ENCODE measurements at regions not wholly inside any gene's neighbourhood (a gene's known extent, or its start where the extent isn't known, plus 50 kb on each side); places are given as distances from the start of the nearest gene placed in this dataset.
"Not testable (repeated sequence)": the region's sequence is repeated elsewhere in the genome, so short reads cannot be mapped to it uniquely, and the experiment has no call there.

DNA sequence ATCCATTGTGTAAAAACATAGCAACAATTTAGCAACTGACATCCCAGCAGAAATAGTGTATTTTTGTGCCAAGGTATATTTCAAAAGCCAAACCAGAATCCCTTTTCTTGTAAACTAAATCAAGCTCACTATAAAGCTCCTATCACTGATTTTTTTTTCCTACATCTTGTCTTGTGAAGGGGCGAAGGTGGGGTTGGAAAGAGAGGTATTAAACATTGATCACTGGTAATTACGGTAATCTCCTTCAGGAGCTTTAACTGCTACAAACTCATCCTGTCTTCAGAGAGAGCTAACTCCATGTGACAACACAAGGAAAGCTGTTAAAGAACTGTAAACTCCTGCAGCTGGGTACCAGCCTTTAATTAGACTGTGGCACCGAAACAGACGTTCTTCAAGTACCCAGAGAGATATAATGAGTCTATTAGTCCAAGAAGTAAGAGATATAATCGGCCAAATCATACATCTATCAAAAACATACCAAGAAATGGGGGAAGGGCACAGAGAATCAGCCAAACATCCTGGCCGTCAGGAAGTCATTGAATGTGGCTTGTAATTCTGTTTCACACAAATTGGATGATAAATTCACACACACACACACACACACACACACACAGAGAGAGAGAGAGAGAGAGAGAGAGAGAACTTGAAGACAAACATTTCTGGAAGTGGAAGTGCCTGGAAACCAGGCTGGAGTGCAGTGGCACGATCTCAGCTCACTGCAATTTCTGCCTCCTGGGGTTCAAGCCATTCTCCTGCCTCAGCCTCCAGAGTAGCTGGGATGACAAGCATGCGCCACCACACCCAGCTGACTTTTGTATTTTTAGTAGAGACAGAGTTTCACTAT lies 111.9 kb upstream of the PPARGC1A start:
- DNase-seq (ENCODE audit: low spot score) = no peak

DNA sequence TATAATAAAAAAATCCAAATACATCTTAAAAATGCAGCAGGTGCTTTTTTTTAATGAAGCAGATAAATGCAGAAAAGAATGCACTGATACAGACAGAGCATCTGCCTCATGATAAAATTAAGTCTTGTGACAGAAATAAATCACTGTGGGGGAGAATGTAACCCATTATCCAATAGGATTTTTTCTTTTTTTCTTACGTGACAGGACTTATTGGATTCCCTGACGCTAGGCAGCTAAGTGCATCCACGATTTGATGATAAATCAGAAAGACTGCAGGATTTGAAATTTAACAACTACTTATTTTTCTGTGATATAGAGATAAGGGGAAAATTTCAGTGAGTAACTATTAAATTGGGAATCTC lies 110.6 kb upstream of the PPARGC1A start:
- no peak for DNase-seq (ENCODE audit: low spot score)

GRCh38 chr4:23999714-24000469 lies 110.0 kb upstream of the PPARGC1A start:
- DNase-seq (ENCODE audit: low spot score) = no peak

DNA sequence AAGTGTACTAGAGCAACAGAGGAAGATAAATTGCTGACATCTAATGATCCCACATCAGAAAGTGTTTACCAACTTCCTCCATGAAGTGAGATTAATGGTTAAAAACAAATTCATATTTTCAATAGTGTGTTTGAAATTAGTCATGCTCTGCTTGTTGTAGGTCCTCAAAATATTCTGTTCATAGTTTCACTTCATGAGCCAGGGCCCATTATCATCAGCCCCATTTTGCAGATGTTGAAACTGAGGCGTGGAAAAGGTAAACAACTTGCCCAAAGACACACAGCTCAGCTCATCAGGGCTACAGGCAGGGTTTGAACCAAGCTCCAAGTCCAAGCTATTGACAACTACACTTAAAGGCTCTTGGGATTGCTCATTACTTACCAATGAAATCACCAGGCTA lies 103.5 kb upstream of the PPARGC1A start:
- DNase-seq (ENCODE audit: low spot score) = no peak

DNA sequence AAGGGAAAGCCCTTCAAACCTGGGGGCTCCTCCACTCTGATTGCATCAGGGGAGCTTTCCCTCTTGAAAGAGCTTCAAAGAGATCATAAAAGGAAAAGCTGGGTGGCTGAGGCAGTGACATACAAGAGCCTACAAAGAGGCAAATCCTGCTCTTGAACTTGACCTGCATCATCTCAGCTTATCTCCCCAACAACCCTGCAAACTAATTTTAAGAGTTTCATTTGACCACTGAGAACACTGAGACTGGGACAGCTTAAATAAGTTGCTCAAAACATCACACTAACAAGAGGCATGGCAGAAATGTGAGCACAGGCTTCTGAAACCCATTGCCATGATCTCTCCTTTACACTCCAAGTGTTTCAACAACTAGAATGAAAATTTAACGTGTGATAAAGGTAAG lies 101.6 kb upstream of the PPARGC1A start:
- no peak for DNase-seq (ENCODE audit: low spot score)

DNA sequence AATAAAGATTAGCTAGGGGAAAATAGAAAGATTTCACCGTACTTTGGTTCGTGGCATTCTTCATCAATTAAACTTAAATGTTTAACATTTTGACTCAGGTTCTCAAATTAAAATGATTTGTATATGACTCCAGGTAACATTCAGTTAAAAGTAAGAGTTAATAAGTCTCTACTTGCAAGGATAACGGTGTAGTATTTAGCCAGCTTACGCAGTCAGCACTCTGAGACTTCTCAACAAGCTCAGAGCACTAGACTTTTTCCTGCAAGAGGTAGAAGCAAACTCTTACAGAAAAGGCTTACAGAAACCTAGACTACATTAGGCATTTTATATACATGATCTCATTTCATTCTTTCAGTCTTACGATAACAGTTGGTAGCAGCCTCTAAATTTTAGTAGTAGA lies 96.4 kb upstream of the PPARGC1A start:
- no peak for DNase-seq (ENCODE audit: low spot score)

DNA sequence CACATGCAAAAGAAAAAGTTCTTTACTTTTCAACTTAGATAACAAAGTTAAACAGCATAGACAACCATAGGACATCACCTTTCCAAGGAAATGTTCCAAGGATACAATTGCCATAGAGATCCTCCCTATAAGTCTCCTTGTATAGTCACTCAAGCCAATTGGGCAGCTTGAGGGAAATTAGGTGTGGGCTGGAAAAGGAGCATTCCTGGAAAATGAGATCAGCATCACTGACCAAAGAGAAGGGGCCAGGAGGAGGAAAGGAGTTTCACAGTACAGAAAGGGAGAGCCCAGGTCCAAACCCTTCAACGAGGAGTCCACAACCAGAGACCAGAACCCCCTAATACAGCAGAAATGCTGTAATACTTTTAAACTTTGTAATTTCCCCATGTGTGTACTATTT lies 91.5 kb upstream of the PPARGC1A start:
- no peak for DNase-seq (ENCODE audit: low spot score)

- DNase-seq (ENCODE audit: low spot score) = no peak
Observed at GRCh38 chr4:23979534-23979933, 89.7 kb upstream of the PPARGC1A start.

GRCh38 chr4:23978002-23978401 lies 88.2 kb upstream of the PPARGC1A start:
- DNase-seq (ENCODE audit: low spot score) = no peak

DNA sequence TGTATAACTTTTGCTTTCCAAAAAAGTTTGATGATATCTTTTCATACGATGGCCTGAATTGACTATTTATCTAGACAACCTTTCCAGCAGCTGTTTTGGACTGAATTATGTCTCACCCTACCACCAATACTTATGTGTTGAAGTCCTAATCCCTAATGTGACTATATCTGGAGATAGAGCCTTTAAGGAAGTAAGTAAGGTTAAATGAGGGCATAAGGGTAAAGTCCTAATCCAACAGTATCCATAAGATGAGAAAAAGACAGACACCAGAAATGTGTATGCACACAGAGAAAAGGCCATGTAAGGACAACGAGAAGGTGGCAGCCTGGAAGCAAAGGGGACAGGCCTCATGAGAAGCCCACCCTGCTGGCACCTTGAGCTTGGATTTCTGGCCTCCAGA lies 86.6 kb upstream of the PPARGC1A start:
- DNase-seq (ENCODE audit: low spot score) = no peak

DNA sequence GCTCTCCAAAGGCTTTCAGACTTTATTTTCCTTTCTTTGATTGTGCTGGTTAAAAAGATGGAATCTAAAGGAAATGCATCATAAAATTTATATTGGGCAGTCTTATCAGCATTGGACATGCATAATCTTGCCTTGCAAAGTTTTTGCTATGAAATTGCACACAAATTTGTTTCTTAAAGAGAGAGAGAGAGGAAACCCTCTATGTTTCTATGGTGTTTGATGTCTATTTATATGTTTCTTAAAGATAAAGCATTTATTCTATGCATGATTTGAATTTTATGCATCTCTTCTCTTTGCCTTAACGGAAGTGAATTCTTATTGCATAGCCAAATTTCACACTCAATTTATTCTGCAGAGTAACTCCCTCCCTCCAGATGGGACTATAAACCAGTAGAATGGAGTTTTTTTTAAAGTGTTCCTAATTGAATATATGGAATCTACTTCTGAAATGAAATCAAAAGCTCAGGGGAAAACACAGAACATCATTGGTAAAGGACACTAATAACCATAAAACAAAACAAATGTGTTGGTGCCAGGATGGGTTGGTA lies 83.5 kb upstream of the PPARGC1A start:
- no peak for DNase-seq (ENCODE audit: low spot score)

GRCh38 chr4:23972805-23973204 lies 83.0 kb upstream of the PPARGC1A start:
- DNase-seq (ENCODE audit: low spot score) = no peak

DNA sequence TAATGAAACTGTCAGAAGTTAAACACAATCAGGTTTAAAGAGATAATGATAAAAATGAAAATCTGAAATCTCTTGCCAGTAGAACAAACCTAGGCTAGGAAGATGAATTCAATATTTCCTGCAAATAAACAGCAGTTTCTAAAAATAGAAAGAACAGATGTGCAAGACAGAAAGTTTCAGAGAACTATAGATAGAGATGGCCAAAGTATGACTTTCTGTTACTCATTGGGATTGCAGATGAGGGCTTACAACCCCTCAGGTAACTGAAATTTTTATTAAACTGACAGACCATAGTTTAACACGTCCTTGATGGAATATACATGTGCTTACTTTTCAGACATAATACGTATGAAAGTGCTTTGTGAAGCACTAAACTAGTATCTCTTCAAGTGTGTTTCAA lies 82.3 kb upstream of the PPARGC1A start:
- no peak for DNase-seq (ENCODE audit: low spot score)

- no peak for DNase-seq (ENCODE audit: low spot score)
Observed at GRCh38 chr4:23970201-23970850, 80.5 kb upstream of the PPARGC1A start.

DNA sequence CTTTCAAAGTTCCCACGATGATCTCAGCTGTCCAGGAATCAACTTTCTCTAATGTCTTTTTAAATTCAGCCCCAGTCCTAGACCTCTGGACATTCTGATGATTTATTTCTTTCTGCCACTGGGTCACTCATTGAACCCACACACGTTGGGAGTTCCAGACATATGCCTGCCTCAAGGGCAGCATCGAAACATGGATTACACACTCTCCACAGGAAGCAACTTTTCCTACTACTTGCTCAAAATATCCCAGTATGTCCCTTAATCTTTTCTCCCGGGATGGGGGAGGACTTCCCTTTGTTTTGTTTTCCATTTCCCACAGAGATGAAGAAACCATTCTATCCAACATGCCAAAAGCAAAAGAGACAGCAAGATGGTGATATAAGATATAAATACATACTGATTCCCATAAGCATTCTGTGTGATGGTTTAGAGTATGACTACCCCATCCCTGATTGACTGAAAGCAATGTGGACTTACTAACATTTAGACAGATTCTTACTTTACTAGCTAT lies 79.8 kb upstream of the PPARGC1A start:
- no peak for DNase-seq (ENCODE audit: low spot score)

GRCh38 chr4:23967281-23967680 lies 77.4 kb upstream of the PPARGC1A start:
- no peak for DNase-seq (ENCODE audit: low spot score)

DNA sequence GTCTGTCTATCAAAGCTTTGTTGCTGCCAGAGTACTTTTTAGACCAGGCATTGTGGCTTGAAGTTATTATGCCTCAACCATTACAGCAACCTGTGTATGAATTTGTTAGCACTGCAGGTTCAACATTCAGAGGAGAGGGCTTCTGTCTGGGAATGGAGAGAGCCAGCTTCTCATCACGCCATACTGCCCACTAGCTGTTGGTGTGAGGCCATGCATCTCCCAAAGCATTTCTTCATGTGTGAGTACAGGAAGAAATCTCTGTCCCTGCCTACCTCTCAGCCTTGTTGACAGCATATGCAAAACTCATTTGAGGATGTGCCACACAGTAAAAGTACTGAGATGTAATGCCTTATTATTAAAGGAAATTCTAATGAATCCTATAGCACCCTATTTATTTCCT lies 76.9 kb upstream of the PPARGC1A start:
- DNase-seq (ENCODE audit: low spot score) = no peak

GRCh38 chr4:23962462-23962861 lies 72.6 kb upstream of the PPARGC1A start:
- DNase-seq (ENCODE audit: low spot score) = no peak

DNA sequence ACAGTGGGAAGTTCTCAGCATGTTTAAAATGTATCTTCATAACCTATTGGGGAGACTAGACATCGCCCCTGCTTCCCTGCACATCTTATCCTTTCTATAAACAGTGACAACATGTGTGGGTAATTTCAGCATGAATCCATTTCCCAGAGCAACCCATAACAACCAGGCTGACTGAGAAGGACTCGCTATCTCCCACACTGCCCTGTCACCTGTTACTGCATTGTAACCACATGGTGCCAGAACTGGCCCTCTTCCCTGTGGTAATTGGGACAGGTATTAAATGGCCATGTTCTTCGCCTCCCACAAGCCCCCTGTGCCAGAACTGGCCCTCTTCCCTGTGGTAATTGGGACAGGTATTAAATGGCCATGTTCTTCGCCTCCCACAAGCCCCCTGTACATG lies 71.5 kb upstream of the PPARGC1A start:
- DNase-seq (ENCODE audit: low spot score) = not testable (repeated sequence)

DNA sequence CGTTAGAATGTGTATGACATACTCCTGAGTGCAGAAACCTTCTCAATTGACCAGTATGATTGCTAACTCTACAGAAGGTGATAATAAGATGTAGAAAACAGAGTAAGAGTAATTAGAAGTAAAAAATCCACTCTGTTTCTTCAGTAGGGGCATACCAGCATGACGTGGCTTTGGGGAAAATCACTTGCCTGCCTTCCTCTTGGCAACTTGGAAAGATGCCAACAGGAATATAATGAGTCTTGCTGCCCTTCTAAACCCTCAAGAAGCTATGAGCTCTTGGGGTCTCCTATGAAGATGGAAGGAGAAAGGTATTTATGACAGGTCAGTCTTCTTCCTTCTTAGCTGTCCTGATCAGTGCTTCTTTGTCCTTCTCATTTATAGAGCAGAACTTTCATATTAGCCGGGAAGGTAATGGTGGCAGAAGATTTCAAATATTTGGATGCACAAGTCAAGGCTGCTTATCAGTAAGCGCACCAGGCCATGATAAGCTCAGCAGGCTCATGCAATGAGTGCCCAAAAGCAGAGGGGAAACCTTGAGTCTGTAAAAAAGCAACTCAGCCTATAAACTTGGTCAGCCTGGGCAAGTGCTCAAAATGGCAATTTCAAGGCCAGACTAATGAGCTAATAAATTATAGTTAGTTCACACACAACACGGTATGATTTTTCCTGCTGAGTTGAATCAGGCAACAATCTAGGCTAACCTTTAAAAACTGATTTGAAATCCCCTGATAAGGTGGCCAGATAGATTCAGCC lies 69.7 kb upstream of the PPARGC1A start:
- no peak for DNase-seq (ENCODE audit: low spot score)

- no peak for DNase-seq (ENCODE audit: low spot score)
Observed at GRCh38 chr4:23958749-23959148, 68.9 kb upstream of the PPARGC1A start.

GRCh38 chr4:23957465-23957864 lies 67.6 kb upstream of the PPARGC1A start:
- no peak for DNase-seq (ENCODE audit: low spot score)

Data from GM03348 (cell line).